ENCODE measurements at regions not wholly inside any gene's neighbourhood (a gene's known extent, or its start where the extent isn't known, plus 50 kb on each side); places are given as distances from the start of the nearest gene placed in this dataset.

GRCh38 chr17:33651686-33652085, 358.6 kb upstream of the ASIC2 start:
- no peak for ATAC-seq
- intact Hi-C loops (cut with DNase I): no loop called here

DNA sequence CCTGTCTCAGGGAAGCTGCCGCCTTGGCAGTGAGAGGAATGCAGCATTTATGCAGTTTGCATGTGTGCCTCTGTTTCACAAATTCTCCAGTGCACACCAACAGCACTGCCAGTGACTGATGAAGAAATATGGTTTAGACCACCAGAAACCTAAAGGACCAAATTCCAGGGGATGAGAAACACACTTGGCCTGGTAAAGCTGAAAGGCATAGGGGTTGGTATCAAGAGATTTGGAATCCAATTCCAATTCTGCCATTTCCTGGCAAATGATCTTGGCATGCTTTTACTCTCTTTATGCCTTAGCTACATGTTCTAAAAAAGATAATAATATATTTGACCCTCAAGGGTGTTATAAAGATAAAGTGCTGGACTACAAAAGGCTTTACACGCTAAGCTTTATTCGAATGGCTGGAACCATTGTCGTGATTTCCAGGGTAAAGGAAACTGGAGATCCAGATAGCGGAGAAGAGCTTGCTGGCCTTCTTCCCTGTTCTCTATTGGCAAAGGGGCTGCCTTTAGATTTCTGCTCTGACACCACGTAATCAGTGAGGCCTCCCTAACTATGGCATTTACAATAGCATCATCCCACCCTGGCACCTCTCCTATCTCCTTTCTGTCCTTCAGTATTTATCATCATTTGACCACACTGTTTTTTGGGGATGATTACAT, 359.8 kb upstream of the ASIC2 start:
- Histone ChIP-seq H3K9me3 (no peaks in the 10 kb centered on the region), H3K27ac (no peak overlapping the region), H3K4me1 (no peaks in the 10 kb centered on the region), H3K4me3 (no peak overlapping the region), H3K27me3 (peaks cover 0 to 7% of the 10 kb centered on the region in 2 donors), H3K36me3 (no peaks in the 10 kb centered on the region)
- intact Hi-C loops (cut with DNase I): no loop called here
- TF ChIP-seq CTCF (IDR thresholded peaks at IDR 0.05): no peak
- DNase-seq: no peak
- ATAC-seq: no peak

More at GRCh38 chr17:33651686-33652085, 358.6 kb upstream of the ASIC2 start:
- Histone ChIP-seq H3K36me3 (no peaks in the 10 kb centered on the region), H3K4me3 (no peak overlapping the region), H3K27me3 (peaks cover 0 to 16% of the 10 kb centered on the region in 2 donors), H3K27ac (no peak overlapping the region), H3K4me1 (no peaks in the 10 kb centered on the region), H3K9me3 (no peaks in the 10 kb centered on the region)
- DNase-seq: no peak
- TF ChIP-seq CTCF (IDR thresholded peaks at IDR 0.05): no peak

GRCh38 chr17:33653399-33653788, 360.3 kb upstream of the ASIC2 start:
- Histone ChIP-seq H3K9me3 (no peaks in the 10 kb centered on the region), H3K4me3 (no peak overlapping the region), H3K27me3 (peaks cover 0 to 2% of the 10 kb centered on the region in 2 donors), H3K36me3 (no peaks in the 10 kb centered on the region), H3K4me1 (no peaks in the 10 kb centered on the region), H3K27ac (no peak overlapping the region)
- intact Hi-C loops (cut with DNase I): no loop called here
- no peak for ATAC-seq
- TF ChIP-seq CTCF (IDR thresholded peaks at IDR 0.05): no peak
- no peak for DNase-seq

GRCh38 chr17:33657181-33657580, 364.1 kb upstream of the ASIC2 start:
- intact Hi-C loops (cut with DNase I): no loop called here
- ATAC-seq: no peak
- H3K4me3 ChIP-seq: no peak overlapping the region

GRCh38 chr17:33661975-33662374, 368.9 kb upstream of the ASIC2 start:
- TF ChIP-seq CTCF (IDR thresholded peaks at IDR 0.05): no peak
- H3K4me1 ChIP-seq: no peaks in the 10 kb centered on the region
- no peak overlapping the region for H3K4me3 ChIP-seq
- H3K27ac ChIP-seq: no peak overlapping the region
- no peak for DNase-seq
- H3K9me3 ChIP-seq: no peaks in the 10 kb centered on the region
- intact Hi-C loops (cut with DNase I): no loop called here
- H3K36me3 ChIP-seq: no peaks in the 10 kb centered on the region
- no peaks in the 10 kb centered on the region for H3K27me3 ChIP-seq
- ATAC-seq: no peak

More at GRCh38 chr17:33657181-33657580, 364.1 kb upstream of the ASIC2 start:
- no peaks in the 10 kb centered on the region for H3K36me3 ChIP-seq
- no peak for TF ChIP-seq CTCF (IDR thresholded peaks at IDR 0.05)
- no peaks in the 10 kb centered on the region for H3K9me3 ChIP-seq
- no peaks in the 10 kb centered on the region for H3K27me3 ChIP-seq
- H3K27ac ChIP-seq: no peak overlapping the region
- no peaks in the 10 kb centered on the region for H3K4me1 ChIP-seq
- no peak for DNase-seq

All from left lung (tissue), 4 donors.